GM23338 (cell line): ENCODE measurements at regions not wholly inside any gene's neighbourhood (a gene's known extent, or its start where the extent isn't known, plus 50 kb on each side); places are given as distances from the start of the nearest gene placed in this dataset.

Experiments used
- ATAC-seq: fragments of 200-7000 bp; cut with Tn5 transposase; 3 replicates; pipeline ENCODE4 v1.9.1; 2020
- DNase-seq: peaks from one replicate; pipeline ENCODE4 v3.0.0-alpha.2; 2015; ENCODE audit warnings: low spot score
- H2AFZ ChIP-seq: fragments of 200-600 bp; sonication (generic); 2 replicates; pipeline ENCODE4 v1.8.0; 2016; ENCODE audit warnings: antibody characterized with exemption, mild to moderate bottlenecking, moderate library complexity
- H3F3A ChIP-seq: fragments of 200-600 bp; sonication (generic); replicated peaks from 2 replicates; pipeline ENCODE4 v1.8.0; 2017; ENCODE audit warnings: antibody characterized with exemption, mixed run types, low read depth
- H3K27ac ChIP-seq: fragments of 200-600 bp; sonication (generic); 2 replicates; pipeline ENCODE4 v1.6.1; 2016; ENCODE audit warnings: low read depth
- H3K27me3 ChIP-seq: fragments of 200-600 bp; sonication (generic); 2 replicates; pipeline ENCODE4 v1.8.0; 2016; ENCODE audit warnings: mild to moderate bottlenecking, mixed run types, moderate library complexity; ENCODE audit not compliant: insufficient read depth
- H3K36me3 ChIP-seq: fragments of 200-600 bp; sonication (generic); 2 replicates; pipeline ENCODE4 v1.8.0; 2016; ENCODE audit warnings: mild to moderate bottlenecking; ENCODE audit not compliant: insufficient read depth
- H3K4me1 ChIP-seq: fragments of 200-600 bp; sonication (generic); 2 replicates; pipeline ENCODE4 v1.8.0; 2016; ENCODE audit warnings: mild to moderate bottlenecking, moderate library complexity; ENCODE audit not compliant: insufficient read depth
- H3K4me2 ChIP-seq: fragments of 200-600 bp; sonication (generic); 2 replicates; pipeline ENCODE4 v1.7.1; 2017; ENCODE audit warnings: mixed run types
- H3K4me3 ChIP-seq: fragments of 200-600 bp; sonication (generic); 2 replicates; pipeline ENCODE4 v1.6.1; 2016; ENCODE audit warnings: mixed run types
- H3K79me2 ChIP-seq: fragments of 200-600 bp; sonication (generic); replicated peaks from 2 replicates; pipeline ENCODE4 v1.8.0; 2017; ENCODE audit warnings: mild to moderate bottlenecking; ENCODE audit not compliant: insufficient read depth
- H3K9me2 ChIP-seq: fragments of 200-600 bp; sonication (generic); 2 replicates; pipeline ENCODE4 v1.8.0; 2017; ENCODE audit not compliant: insufficient read depth
- H4K20me1 ChIP-seq: fragments of 200-600 bp; sonication (generic); replicated peaks from 2 replicates; pipeline ENCODE4 v1.8.0; 2017; ENCODE audit warnings: mild to moderate bottlenecking; ENCODE audit not compliant: insufficient read depth
- H3K27ac Mint-ChIP-seq: 2 replicates; pipeline ENCODE4 v1.8.0; 2020; ENCODE audit warnings: inconsistent platforms, mild to moderate bottlenecking, moderate library complexity, mixed read lengths
- H3K27me3 Mint-ChIP-seq: 3 replicates; pipeline ENCODE4 v1.8.0; 2022; ENCODE audit warnings: low read depth, mild to moderate bottlenecking, moderate library complexity, mixed read lengths, inconsistent platforms; ENCODE audit not compliant: insufficient read depth, poor library complexity
- H3K36me3 Mint-ChIP-seq: 3 replicates; pipeline ENCODE4 v1.8.0; 2021; ENCODE audit warnings: low read depth, mild to moderate bottlenecking, inconsistent platforms, moderate library complexity, mixed read lengths
- H3K4me1 Mint-ChIP-seq: 3 replicates; pipeline ENCODE4 v1.8.0; 2020; ENCODE audit warnings: mild to moderate bottlenecking, inconsistent platforms, mixed read lengths
- H3K4me3 Mint-ChIP-seq: 3 replicates; pipeline ENCODE4 v1.8.0; 2021; ENCODE audit warnings: moderate library complexity, mild to moderate bottlenecking, inconsistent platforms, mixed read lengths
- H3K9me3 Mint-ChIP-seq: 3 replicates; pipeline ENCODE4 v1.8.0; 2020; ENCODE audit warnings: moderate library complexity, mild to moderate bottlenecking, inconsistent platforms, mixed read lengths
- CREB1 ChIP-seq: fragments of 250-450 bp; sonication (Bioruptor Pico); IDR thresholded peaks from 2 replicates; pipeline ENCODE4 v1.5.0; 2020; ENCODE audit warnings: low read depth, mild to moderate bottlenecking, moderate library complexity
- EZH2 ChIP-seq: fragments of 200-600 bp; sonication (generic); IDR thresholded peaks from one replicate; pipeline ENCODE4 v1.8.0; 2017; ENCODE audit warnings: antibody characterized with exemption, mild to moderate bottlenecking, low read depth; ENCODE audit not compliant: unreplicated experiment
- EZH2phosphoT487 ChIP-seq: fragments of 200-600 bp; sonication (generic); IDR thresholded peaks from one replicate; pipeline ENCODE4 v1.8.1; 2018; ENCODE audit warnings: antibody characterized with exemption; ENCODE audit not compliant: unreplicated experiment
- JUNB ChIP-seq: IDR thresholded peaks from one replicate; pipeline ENCODE4 v1.6.1; 2016; ENCODE audit warnings: antibody characterized with exemption; ENCODE audit not compliant: unreplicated experiment
- NANOG ChIP-seq: IDR thresholded peaks from 2 replicates; pipeline ENCODE4 v1.6.1; 2016; ENCODE audit warnings: antibody characterized with exemption, borderline replicate concordance
- POLR2AphosphoS5 ChIP-seq: IDR thresholded peaks from 2 replicates; pipeline ENCODE4 v1.6.1; 2016; ENCODE audit warnings: antibody characterized with exemption, low read depth
- STAT1 ChIP-seq: IDR thresholded peaks from one replicate; pipeline ENCODE4 v1.6.1; 2016; ENCODE audit warnings: antibody characterized with exemption; ENCODE audit not compliant: unreplicated experiment
- ZNF114 ChIP-seq: fragments of 250-450 bp; sonication (Bioruptor Pico); IDR thresholded peaks from 2 replicates; pipeline ENCODE4 v1.5.0; 2020; ENCODE audit warnings: mild to moderate bottlenecking, moderate library complexity
- ZNF331 ChIP-seq: fragments of 250-450 bp; sonication (Bioruptor Pico); IDR thresholded peaks from 2 replicates; pipeline ENCODE4 v1.5.0; 2020; ENCODE audit warnings: low read depth, mild to moderate bottlenecking, moderate library complexity
- ZNF462 ChIP-seq: fragments of 250-450 bp; sonication (Bioruptor Pico); IDR thresholded peaks from 2 replicates; pipeline ENCODE4 v1.5.0; 2020; ENCODE audit warnings: mild to moderate bottlenecking, moderate library complexity
- TF ChIP-seq, protein P1 (sequence below): IDR thresholded peaks from 2 replicates; pipeline ENCODE4 v1.6.1; 2016; ENCODE audit warnings: antibody characterized with exemption
- TF ChIP-seq, protein P2 (sequence below): IDR thresholded peaks from one replicate; pipeline ENCODE4 v1.6.1; 2018; ENCODE audit warnings: antibody characterized with exemption; ENCODE audit not compliant: unreplicated experiment

GRCh38 chr1:229970714-229971113, 96.3 kb upstream of the GALNT2 start:
- Mint-ChIP-seq H3K4me1 (no peaks in the 10 kb centered on the region), H3K9me3 (peaks cover 12% of the 10 kb centered on the region), H3K27ac (no peak overlapping the region), H3K36me3 (no peaks in the 10 kb centered on the region; the same call in 2 of the 3 replicates), H3K4me3 (no peak overlapping the region), H3K27me3 (peaks cover 2% of the 10 kb centered on the region)
- ATAC-seq = no peak
- Histone ChIP-seq H3K4me3 (no peak overlapping the region), H3K4me2 (no peak overlapping the region), H3K9me2 (no peaks in the 10 kb centered on the region), H3K36me3 (no peaks in the 10 kb centered on the region), H4K20me1 (no peaks in the 10 kb centered on the region), H3F3A (no peaks in the 10 kb centered on the region), H3K27ac (no peak overlapping the region), H3K79me2 (no peaks in the 10 kb centered on the region), H3K27me3 (no peaks in the 10 kb centered on the region), H3K4me1 (no peaks in the 10 kb centered on the region), H2AFZ (peak overlapping the region; percentile 66; the same call in 1 of the 2 replicates)
- no peak for DNase-seq
- TF ChIP-seq, protein P1, sequence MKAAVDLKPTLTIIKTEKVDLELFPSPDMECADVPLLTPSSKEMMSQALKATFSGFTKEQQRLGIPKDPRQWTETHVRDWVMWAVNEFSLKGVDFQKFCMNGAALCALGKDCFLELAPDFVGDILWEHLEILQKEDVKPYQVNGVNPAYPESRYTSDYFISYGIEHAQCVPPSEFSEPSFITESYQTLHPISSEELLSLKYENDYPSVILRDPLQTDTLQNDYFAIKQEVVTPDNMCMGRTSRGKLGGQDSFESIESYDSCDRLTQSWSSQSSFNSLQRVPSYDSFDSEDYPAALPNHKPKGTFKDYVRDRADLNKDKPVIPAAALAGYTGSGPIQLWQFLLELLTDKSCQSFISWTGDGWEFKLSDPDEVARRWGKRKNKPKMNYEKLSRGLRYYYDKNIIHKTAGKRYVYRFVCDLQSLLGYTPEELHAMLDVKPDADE = no peak
- TF ChIP-seq EZH2phosphoT487 = no peak
- no peak for TF ChIP-seq JUNB
- no peak for TF ChIP-seq CREB1 (CRISPR knock-in tag)
- TF ChIP-seq ZNF331 = no peak
- TF ChIP-seq EZH2 = no peak
- no peak for TF ChIP-seq ZNF462
- TF ChIP-seq POLR2AphosphoS5 = no peak
- no peak for TF ChIP-seq ZNF114 (CRISPR knock-in tag)
- TF ChIP-seq, protein P2, sequence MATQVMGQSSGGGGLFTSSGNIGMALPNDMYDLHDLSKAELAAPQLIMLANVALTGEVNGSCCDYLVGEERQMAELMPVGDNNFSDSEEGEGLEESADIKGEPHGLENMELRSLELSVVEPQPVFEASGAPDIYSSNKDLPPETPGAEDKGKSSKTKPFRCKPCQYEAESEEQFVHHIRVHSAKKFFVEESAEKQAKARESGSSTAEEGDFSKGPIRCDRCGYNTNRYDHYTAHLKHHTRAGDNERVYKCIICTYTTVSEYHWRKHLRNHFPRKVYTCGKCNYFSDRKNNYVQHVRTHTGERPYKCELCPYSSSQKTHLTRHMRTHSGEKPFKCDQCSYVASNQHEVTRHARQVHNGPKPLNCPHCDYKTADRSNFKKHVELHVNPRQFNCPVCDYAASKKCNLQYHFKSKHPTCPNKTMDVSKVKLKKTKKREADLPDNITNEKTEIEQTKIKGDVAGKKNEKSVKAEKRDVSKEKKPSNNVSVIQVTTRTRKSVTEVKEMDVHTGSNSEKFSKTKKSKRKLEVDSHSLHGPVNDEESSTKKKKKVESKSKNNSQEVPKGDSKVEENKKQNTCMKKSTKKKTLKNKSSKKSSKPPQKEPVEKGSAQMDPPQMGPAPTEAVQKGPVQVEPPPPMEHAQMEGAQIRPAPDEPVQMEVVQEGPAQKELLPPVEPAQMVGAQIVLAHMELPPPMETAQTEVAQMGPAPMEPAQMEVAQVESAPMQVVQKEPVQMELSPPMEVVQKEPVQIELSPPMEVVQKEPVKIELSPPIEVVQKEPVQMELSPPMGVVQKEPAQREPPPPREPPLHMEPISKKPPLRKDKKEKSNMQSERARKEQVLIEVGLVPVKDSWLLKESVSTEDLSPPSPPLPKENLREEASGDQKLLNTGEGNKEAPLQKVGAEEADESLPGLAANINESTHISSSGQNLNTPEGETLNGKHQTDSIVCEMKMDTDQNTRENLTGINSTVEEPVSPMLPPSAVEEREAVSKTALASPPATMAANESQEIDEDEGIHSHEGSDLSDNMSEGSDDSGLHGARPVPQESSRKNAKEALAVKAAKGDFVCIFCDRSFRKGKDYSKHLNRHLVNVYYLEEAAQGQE = no peak
- TF ChIP-seq STAT1 = no peak
- TF ChIP-seq NANOG = no peak
